ENCODE measurements at regions not wholly inside any gene's neighbourhood (a gene's known extent, or its start where the extent isn't known, plus 50 kb on each side); places are given as distances from the start of the nearest gene placed in this dataset.

DNA sequence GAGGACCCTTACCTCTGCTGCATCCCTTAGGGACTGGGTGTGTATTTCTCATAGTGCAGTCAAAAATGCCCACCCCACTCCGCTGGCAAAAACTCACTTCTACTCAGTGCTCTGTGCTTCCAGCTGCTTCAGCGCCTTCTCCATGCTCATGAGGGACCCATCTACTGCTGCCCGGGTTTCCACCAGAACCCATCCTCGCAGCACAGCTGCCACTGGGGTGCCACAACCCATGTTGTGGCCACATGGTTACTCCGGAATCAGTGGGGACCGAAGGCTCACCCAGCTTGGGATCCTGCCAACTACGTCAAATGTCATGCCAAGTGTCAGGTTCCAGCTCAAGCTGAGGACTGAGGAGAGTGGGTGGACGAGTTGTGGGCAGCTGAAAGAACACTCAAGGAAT, 774.2 kb upstream of the EYS start:
- no peak for TF ChIP-seq L3MBTL2 (conservative IDR thresholded peaks at IDR 0.05)
- no peak for TF ChIP-seq BHLHE40 (IDR thresholded peaks at IDR 0.05; ENCODE audit: borderline replicate concordance)
- no peak for TF ChIP-seq FOXK2 (IDR thresholded peaks at IDR 0.05)
- no peak for TF ChIP-seq ELF4 (IDR thresholded peaks at IDR 0.05)
- TF ChIP-seq NFRKB (IDR thresholded peaks at IDR 0.05), result no peak
- no peak for TF ChIP-seq CTBP1 (IDR thresholded peaks at IDR 0.05; ENCODE audit: borderline replicate concordance)
- no peak for TF ChIP-seq SP1 (IDR thresholded peaks at IDR 0.05)
- TF ChIP-seq SUZ12 (IDR thresholded peaks at IDR 0.05), result no peak
- no peak for TF ChIP-seq ZNF384 (IDR thresholded peaks at IDR 0.05)
- no peak for TF ChIP-seq FOXM1 (IDR thresholded peaks at IDR 0.05; ENCODE audit: borderline replicate concordance)
- TF ChIP-seq HDGF (IDR thresholded peaks at IDR 0.05; ENCODE audit: borderline replicate concordance), result no peak
- TF ChIP-seq TARDBP (IDR thresholded peaks at IDR 0.05), result no peak
